Activated CD8-positive, alpha-beta memory T cell treated with anti-CD3 and anti-CD28 coated beads for 24 hours (primary cell): ENCODE measurements at regions not wholly inside any gene's neighbourhood (a gene's known extent, or its start where the extent isn't known, plus 50 kb on each side); places are given as distances from the start of the nearest gene placed in this dataset.
"Not testable (repeated sequence)": the region's sequence is repeated elsewhere in the genome, so short reads cannot be mapped to it uniquely, and the experiment has no call there.

Source experiments
- DNase-seq: peaks from one replicate; pipeline ENCODE4 v3.0.0-alpha.2; 2020

DNA sequence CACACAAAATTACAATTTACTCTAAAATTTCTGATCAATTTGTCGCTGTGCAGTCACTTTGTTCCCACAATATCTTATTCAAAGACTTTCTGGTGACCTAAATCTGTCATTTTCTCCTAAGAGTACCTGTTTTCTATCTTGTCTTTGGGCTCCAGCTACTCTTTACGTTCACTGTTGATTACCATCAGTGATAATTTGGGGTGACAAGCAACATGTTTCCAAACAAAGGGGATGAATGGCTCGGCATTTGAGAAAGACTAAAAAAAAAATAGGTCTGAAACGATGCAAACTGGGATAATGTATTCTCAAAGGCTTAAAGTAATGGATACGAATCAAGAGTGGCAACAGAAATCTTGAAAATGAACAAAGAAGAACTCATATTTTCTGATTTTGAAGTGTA lies 205.2 kb upstream of the DAB2 start:
- DNase-seq, result no peak

DNA sequence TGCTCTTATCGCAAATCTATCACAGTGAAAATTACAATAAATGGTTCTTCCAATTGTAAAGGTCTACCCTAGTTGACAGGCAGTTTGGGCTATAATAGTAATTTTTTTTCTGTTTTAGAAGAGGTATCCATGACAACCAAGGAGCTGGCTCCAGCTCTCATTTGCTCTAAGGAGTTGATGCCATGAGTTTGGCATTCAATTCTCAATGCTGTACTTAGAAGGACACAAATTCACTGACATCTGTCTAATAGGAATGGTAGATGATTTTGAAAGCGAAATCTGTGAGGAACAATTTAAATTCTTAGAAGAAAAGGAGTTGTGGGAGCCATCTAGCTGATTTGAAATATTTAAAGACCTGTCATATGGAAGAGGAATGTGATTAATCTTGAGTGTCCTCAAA lies 203.6 kb upstream of the DAB2 start:
- no peak for DNase-seq

DNA sequence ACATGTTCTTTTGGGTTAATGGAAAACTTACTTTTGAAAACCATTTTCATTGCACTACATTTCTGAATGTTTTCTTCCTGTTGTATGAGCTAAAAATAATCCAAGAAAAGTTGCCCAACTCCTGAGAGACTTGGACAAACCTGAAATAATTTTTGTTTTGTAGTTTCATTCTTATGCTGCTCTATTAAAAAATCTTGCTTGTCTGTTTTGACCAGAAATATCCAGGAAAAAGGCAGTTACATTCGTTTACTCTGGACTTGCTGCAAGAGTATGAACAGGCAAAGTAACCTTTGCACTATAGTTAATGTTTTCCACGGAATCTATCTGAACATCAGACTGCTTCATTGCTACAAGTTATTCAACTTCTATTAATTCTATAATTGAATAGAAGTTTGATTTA lies 200.1 kb upstream of the DAB2 start:
- no peak for DNase-seq

DNA sequence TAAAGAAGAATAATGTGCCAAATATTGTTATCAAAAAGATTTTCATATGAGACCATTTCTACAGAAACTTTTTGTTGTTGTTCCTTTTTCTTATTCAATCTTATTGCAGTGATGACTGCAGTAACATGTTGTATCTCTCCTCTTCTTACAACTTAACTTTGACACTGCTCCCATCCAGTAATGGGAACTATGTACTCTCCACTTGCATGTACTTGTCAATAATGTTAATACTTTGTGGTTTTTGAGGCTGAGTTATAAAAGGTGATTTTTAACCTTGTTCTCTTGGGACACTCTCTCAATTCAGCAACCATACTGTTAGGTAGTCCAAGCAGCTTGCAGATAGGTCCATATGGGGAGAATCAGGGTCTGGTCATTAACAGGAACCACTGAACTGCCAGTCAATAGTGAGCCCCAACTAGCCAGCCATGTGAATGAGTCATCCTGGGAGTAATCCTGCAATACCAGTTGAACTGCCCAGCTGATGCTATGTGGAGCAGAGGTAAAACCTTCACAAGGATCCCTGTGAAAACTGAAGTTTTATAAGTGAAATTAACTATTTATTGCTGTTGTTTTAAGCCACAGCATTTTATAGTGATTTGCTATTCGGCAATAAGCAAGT lies 199.6 kb upstream of the DAB2 start:
- DNase-seq, result no peak

DNA sequence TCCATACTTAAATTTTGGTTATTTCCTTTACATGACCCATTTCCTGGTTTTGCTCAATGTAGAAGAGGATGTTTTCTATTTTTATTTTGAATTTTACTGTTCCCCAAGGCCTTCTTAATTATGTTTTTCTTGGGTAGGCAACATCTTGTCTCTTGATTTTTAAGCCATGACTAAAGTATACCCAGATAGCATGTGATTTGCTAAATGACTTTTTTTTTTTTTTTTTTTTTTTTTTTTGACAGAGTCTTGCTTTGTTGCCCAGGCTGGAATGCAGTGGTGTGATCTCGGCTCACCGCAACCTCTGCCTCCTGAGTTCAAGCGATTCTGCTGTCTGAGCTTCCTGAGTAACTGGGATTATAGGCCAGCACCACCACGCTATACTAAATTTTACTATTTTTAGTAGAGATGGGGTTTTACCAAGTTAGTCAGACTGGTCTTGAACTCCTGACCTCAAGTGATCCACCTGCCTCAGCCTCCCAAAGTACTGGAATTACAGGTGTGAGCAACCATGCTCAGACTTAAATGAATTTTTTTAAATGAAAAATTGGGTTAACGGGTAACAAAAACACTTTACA lies 198.6 kb upstream of the DAB2 start:
- DNase-seq, result no peak

DNA sequence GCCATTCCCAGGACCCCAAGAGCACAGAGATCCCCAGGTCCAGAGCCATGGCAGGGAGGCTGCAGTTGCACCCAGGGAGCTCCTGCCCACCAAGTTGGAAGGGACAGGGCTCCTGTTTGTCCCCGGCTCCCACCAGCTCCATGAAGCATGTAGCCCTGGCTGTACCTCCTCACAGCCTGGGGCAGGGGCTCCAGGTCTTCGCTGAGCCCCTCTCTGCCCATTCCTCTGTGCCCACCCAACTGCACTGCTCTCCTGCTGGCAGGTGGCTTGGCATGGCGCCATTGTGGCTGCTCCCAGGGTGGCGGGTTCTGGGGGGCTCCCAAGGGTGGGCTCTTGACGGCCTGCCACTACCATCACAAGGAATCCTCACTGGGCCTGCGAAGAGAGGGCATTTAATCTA lies 197.5 kb upstream of the DAB2 start:
- DNase-seq, result no peak

DNA sequence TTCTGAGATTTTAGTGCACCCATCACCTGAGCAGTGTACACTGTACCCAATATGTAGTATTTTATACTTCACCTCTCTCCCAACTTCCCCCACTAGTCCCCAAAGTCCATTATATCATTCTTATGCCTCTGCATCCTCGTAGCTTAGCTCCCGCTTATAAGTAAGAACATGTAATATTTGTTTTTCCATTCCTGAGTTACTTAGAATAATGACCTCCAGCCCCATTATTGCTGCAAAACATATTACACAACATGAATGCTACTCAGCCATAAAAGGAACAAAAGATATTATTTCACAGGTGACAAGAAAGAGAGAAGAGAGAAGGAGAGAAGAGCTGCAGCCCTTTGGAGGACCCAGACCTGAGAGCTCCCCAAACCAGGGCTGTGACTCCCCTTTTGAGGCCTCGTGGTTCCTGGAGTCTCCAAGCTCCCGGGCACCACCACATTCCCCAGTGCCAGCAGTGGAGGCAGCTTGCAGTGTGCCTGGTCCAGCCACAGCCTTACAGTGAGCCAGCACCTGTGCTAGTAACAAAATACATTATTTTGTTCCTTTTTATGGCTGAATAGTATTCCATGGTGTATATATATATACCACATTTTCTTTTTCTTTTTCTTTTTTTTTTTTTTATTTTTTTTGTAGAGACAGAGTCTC lies 194.5 kb upstream of the DAB2 start:
- no peak for DNase-seq

DNA sequence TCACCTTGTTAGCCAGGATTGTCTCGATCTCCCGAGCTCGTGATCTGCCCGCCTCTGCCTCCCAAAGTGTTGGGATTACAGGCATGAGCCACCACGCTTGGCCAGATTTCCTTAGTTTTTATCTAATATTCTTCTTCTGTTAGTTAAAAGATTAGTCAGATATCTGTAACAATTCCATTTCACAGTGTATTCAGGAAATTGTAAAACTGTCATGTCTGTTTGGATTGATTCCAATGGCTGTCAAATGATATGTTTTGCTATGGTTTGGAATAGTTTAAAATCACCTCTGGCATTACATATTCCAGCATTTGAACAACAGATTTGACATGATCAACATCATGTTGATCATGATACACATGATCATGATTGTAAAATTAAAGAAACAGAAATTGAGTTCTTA lies 193.6 kb upstream of the DAB2 start:
- DNase-seq, result no peak

DNA sequence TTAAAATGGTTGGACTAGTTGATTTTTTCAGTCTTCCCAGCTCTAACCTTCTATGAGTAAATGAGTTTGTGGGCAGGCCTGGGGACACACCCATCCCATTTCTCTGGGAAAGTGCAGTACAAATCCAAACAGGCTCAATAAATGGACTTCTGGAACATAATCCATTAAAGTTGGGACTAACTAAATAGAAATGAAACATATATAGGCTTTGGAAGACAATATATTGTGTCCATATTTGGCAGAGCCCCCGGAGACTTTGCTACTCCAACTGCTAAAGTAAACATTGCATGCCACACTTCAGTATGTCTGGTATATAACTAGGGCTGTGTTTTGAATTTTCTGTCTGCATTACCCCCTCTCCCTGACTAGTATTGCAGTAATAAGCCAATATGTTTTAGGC lies 191.4 kb upstream of the DAB2 start:
- DNase-seq, result no peak

DNA sequence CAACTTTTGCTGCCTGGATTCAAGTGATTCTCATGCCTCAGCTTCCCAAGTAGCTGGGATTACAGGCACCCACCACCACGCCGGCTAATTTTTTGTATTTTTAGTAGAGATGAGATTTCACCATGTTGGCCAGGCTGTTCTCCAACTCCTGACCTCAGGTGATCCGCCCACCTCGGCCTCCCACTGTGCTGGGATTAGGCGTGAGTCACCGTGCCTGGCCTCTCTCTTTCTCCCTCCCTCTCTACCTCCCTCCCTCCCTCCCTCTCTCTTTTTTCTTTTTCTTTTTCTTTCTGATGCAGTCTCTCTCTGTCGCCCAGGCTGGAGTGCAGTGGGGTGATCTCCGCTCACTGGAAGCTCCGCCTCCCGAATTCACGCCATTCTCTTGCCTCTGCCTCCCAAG lies 186.3 kb upstream of the DAB2 start:
- DNase-seq, result not testable (repeated sequence)

DNA sequence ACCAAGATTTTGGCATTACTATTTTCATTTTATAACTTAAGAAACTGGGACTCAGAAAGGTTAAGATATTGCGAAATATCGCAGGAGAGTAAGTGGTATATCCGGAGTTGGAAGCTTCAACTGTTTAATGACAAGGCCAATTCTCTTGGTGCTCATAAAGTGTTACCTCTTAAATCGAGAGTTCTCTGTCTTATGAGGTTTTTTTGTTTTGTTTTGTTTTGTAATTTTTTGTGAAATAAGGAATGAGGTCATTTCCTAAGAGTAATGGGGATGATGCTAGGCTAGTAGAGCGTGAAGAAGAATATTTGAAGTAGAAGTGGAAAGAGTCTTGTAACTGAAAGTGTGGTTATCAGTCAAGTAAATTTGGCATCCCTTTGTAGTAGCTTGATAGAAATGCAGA lies 183.2 kb upstream of the DAB2 start:
- no peak for DNase-seq

DNA sequence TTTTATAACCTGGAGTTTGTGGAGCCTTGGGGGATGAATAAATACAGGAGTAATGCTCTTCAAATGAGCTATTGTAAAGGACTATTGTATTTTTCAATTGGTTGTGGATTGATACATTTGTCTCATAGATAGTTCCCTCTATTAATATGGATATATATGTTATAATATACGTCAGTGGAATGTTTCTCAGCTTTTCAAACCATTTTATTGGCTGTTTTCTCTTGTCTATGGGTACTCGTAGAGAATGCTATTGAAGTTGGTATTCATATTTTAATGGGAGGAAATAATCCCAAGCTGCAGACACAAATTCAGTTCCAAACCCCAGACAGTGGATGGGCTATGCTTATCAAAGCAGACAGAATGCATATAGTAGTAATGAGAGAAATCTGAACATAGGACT lies 181.8 kb upstream of the DAB2 start:
- DNase-seq, result no peak

DNA sequence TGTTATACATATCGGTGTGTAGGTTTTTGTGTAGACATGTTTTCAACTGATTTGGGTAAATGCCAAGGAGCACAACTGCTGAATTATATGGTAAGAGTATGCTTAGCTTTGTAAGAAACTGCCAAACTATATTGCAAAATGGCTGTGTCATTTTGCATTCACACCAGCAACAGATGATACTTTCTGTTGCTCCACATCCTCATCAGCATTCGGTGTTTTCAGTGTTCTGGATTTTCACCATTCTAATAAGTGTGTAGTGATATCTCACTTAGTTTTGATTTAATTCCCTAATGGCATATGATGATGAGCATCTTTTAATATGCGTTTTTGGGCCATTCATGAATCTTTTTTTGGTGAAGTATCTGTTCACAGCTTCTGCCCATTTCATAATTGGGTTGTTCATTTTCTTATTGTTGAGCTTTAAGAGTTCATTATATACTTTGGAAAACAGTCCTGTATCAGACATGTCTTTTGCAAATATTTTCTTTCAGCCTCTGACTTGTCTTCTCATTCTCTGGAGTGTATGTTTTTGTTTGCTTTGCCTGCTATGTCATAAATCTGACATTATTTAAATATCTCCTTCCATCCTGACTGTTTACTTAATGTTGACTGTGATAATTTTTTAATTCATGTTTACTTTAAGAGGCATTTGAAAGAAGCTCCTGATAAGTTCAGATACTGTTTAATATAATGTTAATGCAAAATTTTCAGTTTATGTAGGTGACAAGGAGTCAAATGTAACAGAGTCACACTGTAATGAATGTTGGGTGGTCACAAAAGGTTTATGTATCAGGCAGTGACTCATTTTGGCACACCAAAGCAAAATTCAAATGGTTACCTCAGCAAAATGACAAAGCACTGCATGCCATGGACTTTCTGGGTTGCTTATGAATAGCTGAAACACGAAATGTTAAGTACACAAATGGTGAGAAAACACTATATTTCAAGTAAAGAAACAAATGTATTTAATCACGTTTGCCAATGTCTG lies 181.1 kb upstream of the DAB2 start:
- DNase-seq, result no peak

DNA sequence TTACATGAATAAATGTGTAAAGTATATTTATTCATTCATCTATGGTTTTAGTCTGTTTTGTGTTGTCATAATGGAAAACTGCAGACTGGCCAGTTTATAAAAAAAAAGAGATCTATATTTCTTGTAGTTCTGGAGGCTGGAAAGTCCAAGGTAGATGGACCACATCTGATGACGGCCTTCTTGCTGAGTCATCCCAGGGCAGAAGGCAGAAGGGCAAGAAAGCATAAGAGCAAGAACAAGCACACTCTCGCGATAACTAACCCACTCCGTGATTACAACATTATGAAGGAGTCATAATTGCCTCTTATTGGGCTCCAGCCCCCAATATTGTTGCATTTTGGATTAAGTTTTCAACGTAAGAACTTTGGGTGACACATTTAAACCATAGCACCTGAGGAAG lies 180.4 kb upstream of the DAB2 start:
- DNase-seq, result no peak

DNA sequence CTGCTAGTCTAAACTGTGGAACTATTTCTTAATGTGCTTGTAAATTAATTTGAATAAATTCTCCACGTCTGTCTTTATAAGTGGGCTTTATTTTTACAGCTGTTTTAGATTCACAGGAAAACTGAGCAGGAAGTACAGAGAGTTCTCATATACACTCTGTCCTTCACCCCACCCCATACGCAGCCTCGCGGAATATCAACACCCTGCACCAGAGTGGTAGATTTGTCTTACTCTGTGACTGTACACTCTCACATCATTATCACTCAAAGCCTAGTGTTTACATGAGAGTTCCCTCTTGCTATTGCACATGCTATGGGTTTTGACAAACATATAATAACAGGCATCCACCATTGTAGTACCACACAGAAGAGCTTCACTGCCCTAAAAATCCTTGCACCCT lies 179.7 kb upstream of the DAB2 start:
- no peak for DNase-seq

DNA sequence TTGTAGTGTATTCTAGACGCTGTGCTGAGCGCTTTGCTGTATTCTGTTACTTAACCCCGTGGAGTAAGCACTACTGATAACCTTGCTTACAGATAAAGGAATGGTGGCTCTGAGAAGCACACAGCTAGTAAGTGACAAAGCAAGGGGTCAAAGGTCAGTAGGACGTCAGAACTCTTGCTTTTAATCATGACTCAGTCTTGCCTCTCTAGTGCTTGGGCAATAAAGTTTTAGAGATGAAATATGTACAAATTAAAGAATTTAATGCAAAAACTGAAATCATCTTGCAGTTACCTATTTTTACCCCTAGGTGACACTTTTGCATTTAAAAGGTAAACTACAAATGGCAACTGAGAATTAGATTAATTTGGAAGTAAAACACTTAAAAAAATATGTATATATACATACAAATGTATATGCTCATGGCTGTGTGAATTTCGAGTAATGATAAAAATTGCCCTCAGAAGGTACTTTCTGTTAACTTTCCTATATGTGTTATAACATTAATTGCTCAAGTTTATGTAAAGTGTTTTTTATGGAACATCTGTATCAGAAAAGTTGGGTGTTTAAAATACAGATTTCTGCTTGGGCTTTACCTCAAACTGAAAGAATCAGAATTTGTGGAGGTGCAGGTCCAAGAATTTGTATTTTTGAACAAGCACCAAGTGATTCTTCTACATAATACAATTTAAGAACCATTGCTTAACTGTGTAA lies 175.1 kb upstream of the DAB2 start:
- no peak for DNase-seq

DNA sequence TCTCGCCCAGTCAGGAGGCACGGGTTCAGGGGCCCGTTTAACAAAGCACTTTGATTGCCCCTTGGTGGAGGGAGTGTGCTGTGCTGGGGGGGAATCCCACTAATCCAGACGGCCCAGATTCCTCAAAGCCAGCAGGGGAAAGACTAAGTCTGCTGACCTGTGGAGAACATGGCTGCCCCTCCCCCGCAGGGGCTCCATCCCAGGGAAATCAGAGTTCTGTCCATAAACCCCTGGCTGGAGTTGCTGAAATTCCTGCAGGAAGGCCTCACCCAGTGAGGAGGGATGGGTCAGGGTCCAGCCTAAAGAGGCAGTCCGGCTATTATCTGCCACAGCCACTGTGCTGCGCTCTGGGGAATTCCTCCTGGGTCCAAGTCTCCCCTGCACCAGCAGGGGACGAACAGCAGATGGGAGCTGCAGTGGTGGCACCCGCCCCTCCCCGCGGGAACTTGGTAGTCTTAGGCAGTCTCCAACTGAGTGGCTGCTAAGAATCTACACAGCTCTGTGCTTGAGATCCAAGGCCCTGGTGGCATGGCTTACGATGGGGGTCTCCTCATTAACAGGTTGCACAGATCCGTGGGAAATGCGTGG lies 174.0 kb upstream of the DAB2 start:
- no peak for DNase-seq

DNA sequence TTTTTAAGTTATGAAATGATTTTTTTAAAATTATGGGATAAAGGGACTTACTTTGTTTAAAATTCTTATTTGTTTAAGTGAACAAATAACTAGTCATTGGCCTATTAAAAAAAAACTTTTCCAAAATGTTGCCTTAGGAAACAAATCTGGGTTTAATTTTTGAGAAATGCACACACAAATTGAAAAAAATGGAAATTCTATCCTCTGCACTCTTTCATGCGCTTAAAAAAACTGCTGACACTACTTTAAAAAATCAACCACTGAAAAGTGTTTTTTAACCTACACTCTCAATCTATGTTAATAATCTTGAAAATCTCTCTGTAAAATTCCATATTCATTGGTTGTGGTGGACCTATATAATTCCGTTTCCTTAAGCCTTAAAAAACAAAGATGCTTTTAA lies 163.4 kb upstream of the DAB2 start:
- DNase-seq, result no peak

DNA sequence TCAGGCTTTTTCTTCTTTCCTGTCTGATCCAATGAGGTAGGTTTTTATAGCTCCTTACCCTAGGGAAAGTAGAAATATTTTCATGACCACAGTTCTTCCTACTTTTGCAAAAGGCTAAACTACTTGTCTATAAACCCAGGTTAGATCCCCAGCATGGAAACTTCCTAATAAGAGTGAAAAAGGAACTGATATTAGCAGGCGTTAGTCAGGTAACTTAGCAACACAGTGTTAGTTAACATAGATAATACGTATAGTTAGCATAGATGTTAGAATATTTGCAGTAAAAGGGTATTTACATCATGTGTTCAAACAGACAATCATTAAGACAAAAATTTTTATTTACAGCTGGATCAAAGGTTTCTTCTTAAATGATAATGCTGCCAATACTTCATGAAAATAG lies 162.9 kb upstream of the DAB2 start:
- no peak for DNase-seq

DNA sequence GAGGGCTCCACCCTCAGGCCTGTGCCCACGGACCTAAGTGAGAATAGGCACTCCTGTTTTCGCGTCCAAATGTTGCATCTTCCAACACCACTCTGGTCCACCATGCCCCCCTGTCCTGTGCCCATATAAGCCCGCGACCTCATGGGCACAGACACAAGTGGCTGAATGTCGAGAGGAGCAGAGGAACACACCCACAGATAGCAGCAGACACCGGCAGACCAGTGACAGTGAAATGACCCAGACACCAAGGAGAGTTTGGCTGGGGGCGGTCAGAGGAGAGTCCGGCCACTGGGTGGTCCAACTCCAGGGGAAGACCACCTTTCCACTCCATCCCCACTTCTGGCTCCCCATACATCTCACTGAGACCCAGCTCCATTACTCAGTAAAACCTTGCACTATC lies 161.4 kb upstream of the DAB2 start:
- no peak for DNase-seq

DNA sequence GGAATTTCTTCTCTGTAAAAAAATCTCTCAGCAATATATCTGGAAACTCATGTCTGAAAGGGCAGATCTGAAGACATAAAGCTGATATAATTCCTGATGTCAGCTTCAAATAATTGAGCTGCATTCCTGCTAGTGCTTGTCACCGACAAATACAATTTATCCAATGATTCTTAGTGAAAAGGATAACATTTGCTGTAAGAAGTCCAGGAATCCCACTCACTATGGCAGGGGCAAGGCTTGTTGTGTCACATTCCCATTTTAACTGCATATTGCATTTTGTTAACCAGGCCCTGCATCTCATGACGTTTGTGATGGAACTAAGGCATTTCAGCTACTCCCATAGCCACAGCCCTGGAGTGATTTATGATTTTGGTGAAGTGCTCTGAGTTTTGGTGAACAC lies 160.1 kb upstream of the DAB2 start:
- DNase-seq, result no peak

DNA sequence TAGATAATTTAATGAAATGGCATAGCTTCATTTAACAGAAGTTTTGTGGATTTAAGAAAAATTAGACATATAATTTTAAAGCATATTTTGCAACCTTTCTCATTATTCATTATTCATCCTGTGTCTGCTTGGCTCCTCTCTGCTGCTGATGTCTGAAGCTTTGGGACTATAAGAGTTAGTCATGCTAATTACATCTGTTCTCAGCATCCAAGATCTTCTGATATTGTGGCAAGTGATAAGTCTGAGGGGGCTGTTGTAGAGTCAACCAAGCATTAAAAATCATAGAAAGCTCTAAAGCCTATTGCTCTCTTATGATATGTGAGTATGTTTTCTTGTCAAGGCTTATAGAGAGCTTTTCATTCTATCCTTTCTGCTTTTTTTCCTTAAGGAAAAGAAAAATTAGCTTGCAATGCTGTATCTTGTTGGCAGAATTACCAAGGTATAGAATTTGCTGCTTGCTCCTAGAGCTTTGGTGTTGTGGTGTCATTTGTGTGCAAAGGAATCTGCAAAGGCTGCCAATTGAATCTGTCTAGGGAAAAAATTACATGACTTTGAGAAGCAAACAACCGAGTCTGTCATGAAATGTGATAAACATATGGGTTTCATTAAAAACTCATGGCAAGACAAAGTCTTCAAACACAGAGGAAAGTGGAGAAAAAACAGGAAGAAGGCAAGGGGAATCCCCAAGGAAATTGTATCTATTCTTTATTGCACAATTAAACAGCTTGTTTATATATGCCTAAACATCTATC lies 156.1 kb upstream of the DAB2 start:
- DNase-seq, result no peak
